ENCODE measurements at regions not wholly inside any gene's neighbourhood (a gene's known extent, or its start where the extent isn't known, plus 50 kb on each side); places are given as distances from the start of the nearest gene placed in this dataset.

GRCh38 chrX:73963682-73964081 is 111.2 kb upstream of the XIST start:
- no peak for TF ChIP-seq CTCF (IDR thresholded peaks at IDR 0.05)
- TF ChIP-seq POLR2AphosphoS5 (IDR thresholded peaks at IDR 0.05): no peak
